Testis (tissue), 2 donors: ENCODE measurements at regions not wholly inside any gene's neighbourhood (a gene's known extent, or its start where the extent isn't known, plus 50 kb on each side); places are given as distances from the start of the nearest gene placed in this dataset.

ENCODE experiments used
- DNase-seq: peaks from one replicate; pipeline ENCODE4 v3.0.0-alpha.2; 2019
- H3K27ac ChIP-seq, 2 donors: fragments of 200-600 bp; sonication (generic); one replicate each; pipeline ENCODE4 v1.5.1; 2019
- H3K27me3 ChIP-seq: fragments of 200-600 bp; sonication (generic); one replicate; pipeline ENCODE4 v1.5.1; 2019
- H3K36me3 ChIP-seq: fragments of 200-600 bp; sonication (generic); one replicate; pipeline ENCODE4 v1.5.1; 2017; ENCODE audit warnings: low read depth; ENCODE audit errors: missing control alignments
- H3K4me1 ChIP-seq: fragments of 200-600 bp; sonication (generic); one replicate; pipeline ENCODE4 v1.5.1; 2019
- H3K4me3 ChIP-seq, 2 donors: fragments of 200-600 bp; sonication (generic); one replicate each; pipeline ENCODE4 v1.5.1; 2017 to 2019
- H3K9me3 ChIP-seq: fragments of 200-600 bp; sonication (generic); one replicate; pipeline ENCODE4 v1.5.1; 2017
- CTCF ChIP-seq, 3 experiments: fragments of 450-650 bp in 2 of 3; fragments of 200-600 bp in 1 of 3; sonication (generic) in 1 of 3; IDR thresholded peaks; one replicate each; pipeline ENCODE4 v1.5.1; 2016 to 2019; ENCODE audit warnings: antibody characterized with exemption in 3 of 3, mild to moderate bottlenecking in 2 of 3, moderate library complexity in 1 of 3
- POLR2A ChIP-seq: fragments of 450-650 bp; IDR thresholded peaks from one replicate; pipeline ENCODE4 v1.6.1; 2017; ENCODE audit warnings: antibody characterized with exemption, mild to moderate bottlenecking, moderate library complexity
- WGBS, 2 donors: methylation state at CpG; one replicate each; pipeline ENCODE4 v1.1.5; 2018; 5-methylcytosine and 5-hydroxymethylcytosine counted together
- intact Hi-C: fragments of 100-400 bp; cut with DNase I; formaldehyde crosslinking; loops from one replicate; pipeline ENCODE4 v1.15.1; 2023; ENCODE audit warnings: low total_unique reads

GRCh38 chr1:209526137-209526536, 57.4 kb upstream of the CAMK1G start:
- WGBS, 2 donors: 66 to 83% methylated on average over 2 of the region's 2 CpGs
- H3K4me1 ChIP-seq: no peaks in the 10 kb centered on the region
- H3K9me3 ChIP-seq: no peaks in the 10 kb centered on the region
- no peak for TF ChIP-seq CTCF (IDR thresholded peaks at IDR 0.05)
- no peak for TF ChIP-seq POLR2A
- no peaks in the 10 kb centered on the region for H3K36me3 ChIP-seq
- DNase-seq: no peak
- intact Hi-C loops: no loop called here
- H3K27me3 ChIP-seq: no peaks in the 10 kb centered on the region
- H3K27ac ChIP-seq: no peak overlapping the region
- H3K4me3 ChIP-seq: no peak overlapping the region

GRCh38 chr1:209527372-209527771, 56.1 kb upstream of the CAMK1G start:
- 79 to 80% methylated on average over 2 of the region's 2 CpGs for WGBS, 2 donors
- Histone ChIP-seq H3K9me3 (no peaks in the 10 kb centered on the region), H3K27me3 (no peaks in the 10 kb centered on the region), H3K4me1 (no peaks in the 10 kb centered on the region), H3K4me3 (no peak overlapping the region), H3K36me3 (no peaks in the 10 kb centered on the region), H3K27ac (no peak overlapping the region)
- intact Hi-C loops: no loop called here
- DNase-seq: no peak
- TF ChIP-seq POLR2A (no peak), CTCF (IDR thresholded peaks at IDR 0.05) (no peak)

GRCh38 chr1:209527993-209528717, 55.4 kb upstream of the CAMK1G start:
- TF ChIP-seq CTCF (IDR thresholded peaks at IDR 0.05) (no peak), POLR2A (no peak)
- Histone ChIP-seq H3K4me1 (no peaks in the 10 kb centered on the region), H3K36me3 (no peaks in the 10 kb centered on the region), H3K4me3 (no peak overlapping the region), H3K9me3 (no peaks in the 10 kb centered on the region), H3K27ac (no peak overlapping the region), H3K27me3 (no peaks in the 10 kb centered on the region)
- 62 to 70% methylated on average over 9 of the region's 9 CpGs for WGBS, 2 donors
- intact Hi-C loops: no loop called here
- DNase-seq: peak; percentile 55

GRCh38 chr1:209529233-209529632, 54.3 kb upstream of the CAMK1G start:
- TF ChIP-seq CTCF (IDR thresholded peaks at IDR 0.05): no peak
- TF ChIP-seq POLR2A: no peak
- no peaks in the 10 kb centered on the region for H3K36me3 ChIP-seq
- no peak overlapping the region for H3K4me3 ChIP-seq
- no peaks in the 10 kb centered on the region for H3K9me3 ChIP-seq
- H3K27me3 ChIP-seq: no peaks in the 10 kb centered on the region
- DNase-seq: no peak
- no peaks in the 10 kb centered on the region for H3K4me1 ChIP-seq
- WGBS, 2 donors: 86 to 91% methylated on average over 3 of the region's 3 CpGs
- intact Hi-C loops: no loop called here
- no peak overlapping the region for H3K27ac ChIP-seq

GRCh38 chr1:209531006-209531405, 52.5 kb upstream of the CAMK1G start:
- 31 to 61% methylated on average over 4 of the region's 4 CpGs for WGBS, 2 donors
- H3K4me3 ChIP-seq: no peak overlapping the region
- no peak for DNase-seq
- intact Hi-C loops: no loop called here
- no peaks in the 10 kb centered on the region for H3K9me3 ChIP-seq
- no peak for TF ChIP-seq CTCF (IDR thresholded peaks at IDR 0.05)
- no peak for TF ChIP-seq POLR2A
- H3K27me3 ChIP-seq: no peaks in the 10 kb centered on the region
- H3K4me1 ChIP-seq: no peaks in the 10 kb centered on the region
- H3K36me3 ChIP-seq: no peaks in the 10 kb centered on the region
- no peak overlapping the region for H3K27ac ChIP-seq
